HEK293 (cell line): ENCODE measurements at regions not wholly inside any gene's neighbourhood (a gene's known extent, or its start where the extent isn't known, plus 50 kb on each side); places are given as distances from the start of the nearest gene placed in this dataset.

Experiments used
- CTCF ChIA-PET: fragments of 350-600 bp; formaldehyde crosslinking; extraction: SDS; loops from one replicate; lab custom pipeline; 2021; ENCODE audit warnings: antibody characterized with exemption; lab: Yijun Ruan, JAX
- POLR2A ChIA-PET: fragments of 300-600 bp; formaldehyde crosslinking; extraction: SDS; loops from one replicate; lab custom pipeline; 2020; ENCODE audit warnings: antibody characterized with exemption, inconsistent platforms; lab: Yijun Ruan, JAX
- H3K27ac ChIP-seq: fragments of 200-500 bp; sonication (Bioruptor generic); 2 replicates; pipeline ENCODE4 v1.5.1; 2014; ENCODE audit warnings: low read depth, low read length, control low read depth, inconsistent platforms; ENCODE audit errors: extremely low read depth
- H3K36me3 ChIP-seq, 2 experiments: fragments of 200-500 bp in 1 of 2; sonication (Bioruptor generic) in 1 of 2; 1 replicate in 1 of 2; 2 replicates in 1 of 2; pipeline ENCODE4 v1.5.1; 2014 to 2017; ENCODE audit warnings: inconsistent platforms in 2 of 2, low read length in 2 of 2; ENCODE audit not compliant: control insufficient read depth in 2 of 2, insufficient read depth in 1 of 2
- H3K4me1 ChIP-seq: fragments of 200-500 bp; sonication (Bioruptor generic); 2 replicates; pipeline ENCODE4 v1.5.1; 2014; ENCODE audit warnings: mild to moderate bottlenecking, low read length, inconsistent platforms; ENCODE audit not compliant: control insufficient read depth, insufficient read depth
- H3K4me3 ChIP-seq: 2 replicates; pipeline ENCODE4 v1.5.1; 2011; ENCODE audit warnings: low read depth, mild to moderate bottlenecking, control low read depth, low read length, moderate library complexity
- H3K9me3 ChIP-seq: fragments of 200-500 bp; sonication (Bioruptor generic); 2 replicates; pipeline ENCODE4 v1.5.1; 2014; ENCODE audit warnings: low read depth, low read length, inconsistent platforms; ENCODE audit not compliant: control insufficient read depth, insufficient read depth
- OVOL3 ChIP-seq: fragments of 450-650 bp; formaldehyde crosslinking; IDR thresholded peaks from 2 replicates; pipeline ENCODE4 v1.5.1; 2016; ENCODE audit warnings: missing biosample characterization, missing genetic modification characterization
- SCRT1 ChIP-seq: fragments of 450-650 bp; formaldehyde crosslinking; IDR thresholded peaks from 2 replicates; pipeline ENCODE4 v1.5.1; 2016; ENCODE audit warnings: missing biosample characterization, missing genetic modification characterization, borderline replicate concordance
- SP7 ChIP-seq: fragments of 450-650 bp; formaldehyde crosslinking; IDR thresholded peaks from 2 replicates; pipeline ENCODE4 v1.5.1; 2016; ENCODE audit warnings: missing biosample characterization, missing genetic modification characterization
- ZNF157 ChIP-seq: fragments of 450-650 bp; formaldehyde crosslinking; IDR thresholded peaks from 2 replicates; pipeline ENCODE4 v1.5.1; 2016; ENCODE audit warnings: missing biosample characterization, missing genetic modification characterization
- ZNF174 ChIP-seq: fragments of 450-650 bp; formaldehyde crosslinking; IDR thresholded peaks from 2 replicates; pipeline ENCODE4 v1.5.0; 2017; ENCODE audit warnings: missing biosample characterization, mild to moderate bottlenecking, missing genetic modification characterization
- ZNF175 ChIP-seq: fragments of 450-650 bp; formaldehyde crosslinking; IDR thresholded peaks from 2 replicates; pipeline ENCODE4 v1.5.1; 2016; ENCODE audit warnings: missing biosample characterization, missing genetic modification characterization
- ZNF19 ChIP-seq: fragments of 450-650 bp; formaldehyde crosslinking; IDR thresholded peaks from 2 replicates; pipeline ENCODE4; 2016; ENCODE audit warnings: missing biosample characterization, missing genetic modification characterization, low read depth
- ZNF292 ChIP-seq: fragments of 450-650 bp; formaldehyde crosslinking; IDR thresholded peaks from 2 replicates; pipeline ENCODE4 v1.5.1; 2016; ENCODE audit warnings: low read depth, missing biosample characterization, missing genetic modification characterization, borderline replicate concordance
- ZNF394 ChIP-seq: fragments of 450-650 bp; formaldehyde crosslinking; IDR thresholded peaks from 2 replicates; pipeline ENCODE4 v1.5.1; 2016; ENCODE audit warnings: missing biosample characterization, missing genetic modification characterization, mild to moderate bottlenecking, moderate library complexity, borderline replicate concordance
- ZNF404 ChIP-seq: fragments of 450-650 bp; formaldehyde crosslinking; IDR thresholded peaks from 2 replicates; pipeline ENCODE4 v1.5.1; 2017; ENCODE audit warnings: missing biosample characterization, missing genetic modification characterization
- ZNF433 ChIP-seq: fragments of 450-650 bp; formaldehyde crosslinking; IDR thresholded peaks from 2 replicates; pipeline ENCODE4 v1.5.1; 2016; ENCODE audit warnings: missing biosample characterization, missing genetic modification characterization, low read depth
- ZNF514 ChIP-seq: fragments of 450-650 bp; formaldehyde crosslinking; IDR thresholded peaks from 2 replicates; pipeline ENCODE4 v1.5.1; 2016; ENCODE audit warnings: missing biosample characterization, missing genetic modification characterization
- ZNF521 ChIP-seq: fragments of 450-650 bp; formaldehyde crosslinking; IDR thresholded peaks from 2 replicates; pipeline ENCODE4 v1.5.1; 2017; ENCODE audit warnings: missing biosample characterization, mild to moderate bottlenecking, missing genetic modification characterization
- ZNF555 ChIP-seq: fragments of 450-650 bp; formaldehyde crosslinking; conservative IDR thresholded peaks from 2 replicates; pipeline ENCODE4 v1.5.1; 2017; ENCODE audit warnings: missing biosample characterization, mild to moderate bottlenecking, missing genetic modification characterization, inconsistent platforms
- ZNF624 ChIP-seq: fragments of 450-650 bp; formaldehyde crosslinking; IDR thresholded peaks from 2 replicates; pipeline ENCODE4 v1.5.1; 2017; ENCODE audit warnings: missing biosample characterization, missing genetic modification characterization
- ZNF670 ChIP-seq: fragments of 450-650 bp; formaldehyde crosslinking; IDR thresholded peaks from 2 replicates; pipeline ENCODE4 v1.5.1; 2016; ENCODE audit warnings: missing biosample characterization, missing genetic modification characterization, low read depth
- ZNF747 ChIP-seq: fragments of 450-650 bp; formaldehyde crosslinking; IDR thresholded peaks from 2 replicates; pipeline ENCODE4 v1.5.1; 2016; ENCODE audit warnings: missing biosample characterization, missing genetic modification characterization
- ZNF777 ChIP-seq: fragments of 450-650 bp; formaldehyde crosslinking; IDR thresholded peaks from 2 replicates; pipeline ENCODE4 v1.5.1; 2017; ENCODE audit warnings: missing biosample characterization, missing genetic modification characterization, borderline replicate concordance
- ZNF785 ChIP-seq: fragments of 450-650 bp; formaldehyde crosslinking; IDR thresholded peaks from 2 replicates; pipeline ENCODE4 v1.5.1; 2016; ENCODE audit warnings: missing biosample characterization, missing genetic modification characterization
- ZNF792 ChIP-seq: fragments of 450-650 bp; formaldehyde crosslinking; IDR thresholded peaks from 2 replicates; pipeline ENCODE4 v1.5.1; 2016; ENCODE audit warnings: missing biosample characterization, missing genetic modification characterization
- ZSCAN16 ChIP-seq: fragments of 450-650 bp; formaldehyde crosslinking; IDR thresholded peaks from 2 replicates; pipeline ENCODE4 v1.5.1; 2016; ENCODE audit warnings: missing biosample characterization, missing genetic modification characterization
- TF ChIP-seq, protein P1 (sequence below): fragments of 450-650 bp; formaldehyde crosslinking; IDR thresholded peaks from 2 replicates; pipeline ENCODE4 v1.5.1; 2016; ENCODE audit warnings: missing biosample characterization, missing genetic modification characterization, low read depth
- TF ChIP-seq, protein P2 (sequence below): fragments of 450-650 bp; formaldehyde crosslinking; IDR thresholded peaks from 2 replicates; pipeline ENCODE4 v1.5.1; 2016; ENCODE audit warnings: missing biosample characterization, missing genetic modification characterization
- TF ChIP-seq, protein P3 (sequence below): fragments of 450-650 bp; formaldehyde crosslinking; IDR thresholded peaks from 2 replicates; pipeline ENCODE4 v1.5.1; 2016; ENCODE audit warnings: missing biosample characterization, missing genetic modification characterization
- TF ChIP-seq, protein P4 (sequence below): fragments of 450-650 bp; formaldehyde crosslinking; IDR thresholded peaks from 2 replicates; pipeline ENCODE4 v1.5.1; 2016; ENCODE audit warnings: missing biosample characterization, missing genetic modification characterization
- TF ChIP-seq, protein P5 (sequence below): fragments of 450-650 bp; formaldehyde crosslinking; IDR thresholded peaks from 2 replicates; pipeline ENCODE4 v1.5.1; 2016; ENCODE audit warnings: missing biosample characterization, missing genetic modification characterization

DNA sequence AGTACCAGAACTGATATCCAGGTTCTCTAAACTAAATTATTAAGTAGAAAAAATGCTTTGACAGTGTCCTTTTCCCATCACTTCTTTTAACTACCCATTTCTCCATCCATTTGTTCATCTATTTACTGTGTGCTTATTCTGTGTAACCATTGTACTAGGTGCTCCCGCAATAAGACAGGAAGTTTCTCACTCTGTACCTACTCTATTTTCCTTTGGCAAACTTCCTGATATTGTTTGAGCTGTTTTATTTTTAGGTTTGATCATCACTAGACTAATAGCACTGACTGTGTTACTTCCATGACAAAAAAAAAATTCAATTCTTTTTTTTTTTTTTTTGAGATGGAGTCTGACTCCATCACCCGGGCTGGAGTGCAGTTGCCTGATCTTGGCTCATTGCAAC is 102.5 kb upstream of the CASK start:
- Histone ChIP-seq H3K4me1 (no peaks in the 10 kb centered on the region), H3K27ac (no peak overlapping the region), H3K4me3 (no peak overlapping the region), H3K36me3 (no peaks in the 10 kb centered on the region), H3K9me3 (no peaks in the 10 kb centered on the region)
- POLR2A ChIA-PET = no interaction called here
- no peak for TF ChIP-seq ZNF624 (tag by site-specific recombination)
- TF ChIP-seq ZNF777 (tag by site-specific recombination) = no peak
- TF ChIP-seq ZNF394 = no peak
- TF ChIP-seq, protein P1, sequence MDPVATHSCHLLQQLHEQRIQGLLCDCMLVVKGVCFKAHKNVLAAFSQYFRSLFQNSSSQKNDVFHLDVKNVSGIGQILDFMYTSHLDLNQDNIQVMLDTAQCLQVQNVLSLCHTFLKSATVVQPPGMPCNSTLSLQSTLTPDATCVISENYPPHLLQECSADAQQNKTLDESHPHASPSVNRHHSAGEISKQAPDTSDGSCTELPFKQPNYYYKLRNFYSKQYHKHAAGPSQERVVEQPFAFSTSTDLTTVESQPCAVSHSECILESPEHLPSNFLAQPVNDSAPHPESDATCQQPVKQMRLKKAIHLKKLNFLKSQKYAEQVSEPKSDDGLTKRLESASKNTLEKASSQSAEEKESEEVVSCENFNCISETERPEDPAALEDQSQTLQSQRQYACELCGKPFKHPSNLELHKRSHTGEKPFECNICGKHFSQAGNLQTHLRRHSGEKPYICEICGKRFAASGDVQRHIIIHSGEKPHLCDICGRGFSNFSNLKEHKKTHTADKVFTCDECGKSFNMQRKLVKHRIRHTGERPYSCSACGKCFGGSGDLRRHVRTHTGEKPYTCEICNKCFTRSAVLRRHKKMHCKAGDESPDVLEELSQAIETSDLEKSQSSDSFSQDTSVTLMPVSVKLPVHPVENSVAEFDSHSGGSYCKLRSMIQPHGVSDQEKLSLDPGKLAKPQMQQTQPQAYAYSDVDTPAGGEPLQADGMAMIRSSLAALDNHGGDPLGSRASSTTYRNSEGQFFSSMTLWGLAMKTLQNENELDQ (tag by site-specific recombination) = no peak
- no peak for TF ChIP-seq ZNF157 (tag by site-specific recombination)
- no peak for TF ChIP-seq ZNF174 (tag by site-specific recombination)
- no peak for TF ChIP-seq ZNF521 (tag by site-specific recombination)
- no peak for TF ChIP-seq ZSCAN16 (tag by site-specific recombination)
- no peak for TF ChIP-seq SCRT1
- TF ChIP-seq ZNF19 (tag by site-specific recombination) = no peak
- no peak for TF ChIP-seq OVOL3
- no peak for TF ChIP-seq ZNF670
- TF ChIP-seq SP7 (tag by site-specific recombination) = no peak
- no peak for TF ChIP-seq ZNF514
- TF ChIP-seq, protein P2, sequence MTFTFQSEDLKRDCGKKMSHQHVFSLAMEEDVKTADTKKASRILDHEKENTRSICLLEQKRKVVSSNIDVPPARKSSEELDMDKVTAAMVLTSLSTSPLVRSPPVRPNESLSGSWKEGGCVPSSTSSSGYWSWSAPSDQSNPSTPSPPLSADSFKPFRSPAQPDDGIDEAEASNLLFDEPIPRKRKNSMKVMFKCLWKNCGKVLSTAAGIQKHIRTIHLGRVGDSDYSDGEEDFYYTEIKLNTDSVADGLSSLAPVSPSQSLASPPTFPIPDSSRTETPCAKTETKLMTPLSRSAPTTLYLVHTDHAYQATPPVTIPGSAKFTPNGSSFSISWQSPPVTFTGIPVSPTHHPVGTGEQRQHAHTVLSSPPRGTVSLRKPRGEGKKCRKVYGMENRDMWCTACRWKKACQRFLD (tag by site-specific recombination) = no peak
- TF ChIP-seq, protein P3, sequence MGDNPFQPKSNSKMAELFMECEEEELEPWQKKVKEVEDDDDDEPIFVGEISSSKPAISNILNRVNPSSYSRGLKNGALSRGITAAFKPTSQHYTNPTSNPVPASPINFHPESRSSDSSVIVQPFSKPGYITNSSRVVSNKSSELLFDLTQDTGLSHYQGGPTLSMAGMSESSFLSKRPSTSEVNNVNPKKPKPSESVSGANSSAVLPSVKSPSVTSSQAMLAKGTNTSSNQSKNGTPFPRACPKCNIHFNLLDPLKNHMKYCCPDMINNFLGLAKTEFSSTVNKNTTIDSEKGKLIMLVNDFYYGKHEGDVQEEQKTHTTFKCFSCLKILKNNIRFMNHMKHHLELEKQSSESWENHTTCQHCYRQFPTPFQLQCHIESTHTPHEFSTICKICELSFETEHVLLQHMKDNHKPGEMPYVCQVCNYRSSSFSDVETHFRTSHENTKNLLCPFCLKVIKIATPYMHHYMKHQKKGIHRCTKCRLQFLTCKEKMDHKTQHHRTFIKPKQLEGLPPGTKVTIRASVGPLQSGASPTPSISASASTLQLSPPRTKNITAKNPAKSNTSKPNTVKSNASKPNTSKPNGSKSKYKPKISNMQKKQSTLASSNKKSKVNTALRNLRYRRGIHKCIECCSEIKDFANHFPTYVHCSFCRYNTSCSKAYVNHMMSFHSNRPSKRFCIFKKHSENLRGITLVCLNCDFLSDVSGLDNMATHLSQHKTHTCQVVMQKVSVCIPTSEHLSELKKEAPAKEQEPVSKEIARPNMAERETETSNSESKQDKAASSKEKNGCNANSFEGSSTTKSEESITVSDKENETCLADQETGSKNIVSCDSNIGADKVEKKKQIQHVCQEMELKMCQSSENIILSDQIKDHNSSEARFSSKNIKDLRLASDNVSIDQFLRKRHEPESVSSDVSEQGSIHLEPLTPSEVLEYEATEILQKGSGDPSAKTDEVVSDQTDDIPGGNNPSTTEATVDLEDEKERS (tag by site-specific recombination) = no peak
- TF ChIP-seq, protein P4, sequence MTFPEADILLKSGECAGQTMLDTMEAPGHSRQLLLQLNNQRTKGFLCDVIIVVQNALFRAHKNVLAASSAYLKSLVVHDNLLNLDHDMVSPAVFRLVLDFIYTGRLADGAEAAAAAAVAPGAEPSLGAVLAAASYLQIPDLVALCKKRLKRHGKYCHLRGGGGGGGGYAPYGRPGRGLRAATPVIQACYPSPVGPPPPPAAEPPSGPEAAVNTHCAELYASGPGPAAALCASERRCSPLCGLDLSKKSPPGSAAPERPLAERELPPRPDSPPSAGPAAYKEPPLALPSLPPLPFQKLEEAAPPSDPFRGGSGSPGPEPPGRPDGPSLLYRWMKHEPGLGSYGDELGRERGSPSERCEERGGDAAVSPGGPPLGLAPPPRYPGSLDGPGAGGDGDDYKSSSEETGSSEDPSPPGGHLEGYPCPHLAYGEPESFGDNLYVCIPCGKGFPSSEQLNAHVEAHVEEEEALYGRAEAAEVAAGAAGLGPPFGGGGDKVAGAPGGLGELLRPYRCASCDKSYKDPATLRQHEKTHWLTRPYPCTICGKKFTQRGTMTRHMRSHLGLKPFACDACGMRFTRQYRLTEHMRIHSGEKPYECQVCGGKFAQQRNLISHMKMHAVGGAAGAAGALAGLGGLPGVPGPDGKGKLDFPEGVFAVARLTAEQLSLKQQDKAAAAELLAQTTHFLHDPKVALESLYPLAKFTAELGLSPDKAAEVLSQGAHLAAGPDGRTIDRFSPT = no peak
- CTCF ChIA-PET = no interaction called here

DNA sequence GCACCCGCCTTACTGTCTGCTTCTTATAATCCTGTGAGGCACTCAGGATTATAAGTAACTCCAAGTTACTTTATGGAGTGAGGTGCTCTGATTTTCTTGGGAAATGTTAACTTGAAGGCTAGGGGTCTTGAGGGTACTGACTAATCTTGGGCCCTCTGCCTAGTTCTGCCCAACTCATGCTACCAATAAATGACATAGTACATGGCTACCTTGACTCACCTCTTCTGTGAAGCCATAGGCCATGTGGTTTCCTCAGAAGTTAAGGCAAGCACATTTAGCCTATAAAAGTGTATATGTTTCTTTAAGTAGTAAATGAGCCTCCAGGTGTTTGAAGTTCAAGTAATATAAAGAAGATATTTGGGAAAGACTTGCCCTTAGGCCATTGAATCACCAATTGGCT is 99.8 kb upstream of the CASK start:
- Histone ChIP-seq H3K4me3 (no peak overlapping the region), H3K27ac (no peak overlapping the region), H3K9me3 (no peaks in the 10 kb centered on the region), H3K4me1 (no peaks in the 10 kb centered on the region), H3K36me3 (no peaks in the 10 kb centered on the region)
- ChIA-PET CTCF (no interaction called here), POLR2A (no interaction called here)
- no peak for TF ChIP-seq ZNF404
- no peak for TF ChIP-seq ZNF555 (tag by site-specific recombination)
- TF ChIP-seq ZNF747 = no peak
- no peak for TF ChIP-seq ZNF792
- TF ChIP-seq, protein P5, sequence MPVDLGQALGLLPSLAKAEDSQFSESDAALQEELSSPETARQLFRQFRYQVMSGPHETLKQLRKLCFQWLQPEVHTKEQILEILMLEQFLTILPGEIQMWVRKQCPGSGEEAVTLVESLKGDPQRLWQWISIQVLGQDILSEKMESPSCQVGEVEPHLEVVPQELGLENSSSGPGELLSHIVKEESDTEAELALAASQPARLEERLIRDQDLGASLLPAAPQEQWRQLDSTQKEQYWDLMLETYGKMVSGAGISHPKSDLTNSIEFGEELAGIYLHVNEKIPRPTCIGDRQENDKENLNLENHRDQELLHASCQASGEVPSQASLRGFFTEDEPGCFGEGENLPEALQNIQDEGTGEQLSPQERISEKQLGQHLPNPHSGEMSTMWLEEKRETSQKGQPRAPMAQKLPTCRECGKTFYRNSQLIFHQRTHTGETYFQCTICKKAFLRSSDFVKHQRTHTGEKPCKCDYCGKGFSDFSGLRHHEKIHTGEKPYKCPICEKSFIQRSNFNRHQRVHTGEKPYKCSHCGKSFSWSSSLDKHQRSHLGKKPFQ = no peak
- TF ChIP-seq ZNF433 = no peak
- no peak for TF ChIP-seq ZNF175 (tag by site-specific recombination)
- TF ChIP-seq ZNF292 = no peak
- TF ChIP-seq ZNF785 (tag by site-specific recombination) = no peak
